MCF 10A (cell line): ENCODE measurements at regions not wholly inside any gene's neighbourhood (a gene's known extent, or its start where the extent isn't known, plus 50 kb on each side); places are given as distances from the start of the nearest gene placed in this dataset.

Experiments
- BruUV-seq: library from RNA; stranded (reverse); fragments of 400-500 nt; replicated peaks from 2 replicates; lab custom pipeline; 2021; lab: Mats Ljungman, UMichigan
- CTCF ChIA-PET: fragments of 300-600 bp; sonication (Branson Sonifier 250); formaldehyde crosslinking; extraction: SDS; loops from one replicate; lab custom pipeline; 2021; ENCODE audit warnings: antibody characterized with exemption, inconsistent platforms; lab: Yijun Ruan, JAX
- POLR2A ChIA-PET: fragments of 300-600, 350-650 bp; sonication (Branson Sonifier 250); formaldehyde crosslinking; extraction: SDS; loops from one replicate; lab custom pipeline; 2020; ENCODE audit warnings: antibody characterized with exemption, inconsistent platforms; lab: Yijun Ruan, JAX
- DNase-seq: peaks from one replicate; pipeline ENCODE4 v3.0.0-alpha.2; 2018; ENCODE audit not compliant: unreplicated experiment
- H3K27ac Mint-ChIP-seq: one replicate; pipeline ENCODE4 v1.8.0; 2022; ENCODE audit warnings: mild to moderate bottlenecking, low read depth, mixed read lengths; ENCODE audit not compliant: unreplicated experiment
- H3K27me3 Mint-ChIP-seq: one replicate; pipeline ENCODE4 v1.8.0; 2022; ENCODE audit warnings: mixed read lengths; ENCODE audit not compliant: insufficient read depth, unreplicated experiment
- H3K36me3 Mint-ChIP-seq: one replicate; pipeline ENCODE4 v1.8.0; 2022; ENCODE audit warnings: mild to moderate bottlenecking, moderate library complexity, mixed read lengths; ENCODE audit not compliant: insufficient read depth, unreplicated experiment
- H3K4me1 Mint-ChIP-seq: one replicate; pipeline ENCODE4 v1.8.0; 2022; ENCODE audit warnings: mixed read lengths; ENCODE audit not compliant: insufficient read depth, unreplicated experiment
- H3K4me3 Mint-ChIP-seq: one replicate; pipeline ENCODE4 v1.8.0; 2022; ENCODE audit warnings: mild to moderate bottlenecking, moderate library complexity, mixed read lengths; ENCODE audit not compliant: unreplicated experiment
- H3K9me3 Mint-ChIP-seq: one replicate; pipeline ENCODE4 v1.8.0; 2022; ENCODE audit warnings: mixed read lengths; ENCODE audit not compliant: unreplicated experiment
- CTCF ChIP-seq: fragments of 200-600 bp; IDR thresholded peaks from one replicate; pipeline ENCODE4 v1.8.0; 2022; ENCODE audit warnings: antibody characterized with exemption, mild to moderate bottlenecking; ENCODE audit not compliant: unreplicated experiment
- intact Hi-C: fragments of 100-400 bp; cut with micrococcal nuclease; formaldehyde crosslinking; loops from 2 replicates; pipeline ENCODE4 v1.14.1; 2022

DNA sequence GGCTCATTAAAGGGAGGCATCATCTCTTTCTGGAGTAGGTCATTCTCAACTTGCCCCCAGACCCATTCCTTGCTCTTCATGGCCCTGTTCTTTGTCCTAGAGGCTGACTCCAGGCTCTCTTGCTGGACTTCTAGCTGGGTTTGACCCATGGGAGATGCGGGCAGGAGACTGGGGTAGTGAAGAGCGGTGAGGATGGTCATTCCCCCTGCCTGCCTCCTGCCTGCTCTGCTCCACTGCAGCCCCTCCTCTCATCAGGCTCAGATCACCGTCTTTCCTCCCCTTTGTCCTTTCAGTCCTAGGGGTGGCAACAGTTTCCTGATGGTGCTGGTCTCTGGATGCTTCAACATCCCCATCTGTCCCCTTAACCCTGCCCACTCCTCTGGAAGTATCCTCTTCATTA is 170.9 kb downstream of the ABHD5 start:
- no peak overlapping the region for H3K27ac Mint-ChIP-seq
- BruUV-seq: no TSS peak
- H3K4me1 Mint-ChIP-seq: no peaks in the 10 kb centered on the region
- no peaks in the 10 kb centered on the region for H3K36me3 Mint-ChIP-seq
- ChIA-PET POLR2A (interaction anchor here (0.6 kb wide), 1 partner anchor 954 kb away, joined by 3 read pairs; no protein-coding TSS in a partner anchor), CTCF (no interaction called here)
- no peaks in the 10 kb centered on the region for H3K9me3 Mint-ChIP-seq
- no peak overlapping the region for H3K4me3 Mint-ChIP-seq
- DNase-seq: no peak
- no peak for TF ChIP-seq CTCF
- intact Hi-C loops: no loop called here
- no peaks in the 10 kb centered on the region for H3K27me3 Mint-ChIP-seq

GRCh38 chr3:43862470-43862869 is 171.7 kb downstream of the ABHD5 start:
- DNase-seq: no peak
- no peaks in the 10 kb centered on the region for H3K9me3 Mint-ChIP-seq
- no peak overlapping the region for H3K4me3 Mint-ChIP-seq
- H3K36me3 Mint-ChIP-seq: no peaks in the 10 kb centered on the region
- POLR2A ChIA-PET: no interaction called here
- BruUV-seq: no TSS peak
- H3K27ac Mint-ChIP-seq: no peak overlapping the region
- intact Hi-C loops: no loop called here
- no peaks in the 10 kb centered on the region for H3K4me1 Mint-ChIP-seq
- H3K27me3 Mint-ChIP-seq: no peaks in the 10 kb centered on the region
- no peak for TF ChIP-seq CTCF
- CTCF ChIA-PET: interaction anchor here (0.6 kb wide), 1 partner anchor 215 kb away, joined by 4 read pairs; no protein-coding TSS in a partner anchor

- BruUV-seq: no TSS peak
- no peak overlapping the region for H3K27ac Mint-ChIP-seq
- H3K27me3 Mint-ChIP-seq: no peaks in the 10 kb centered on the region
- ChIA-PET CTCF (interaction anchor here (0.6 kb wide), 2 partner anchors 78 to 214 kb away, joined by 3 to 4 read pairs; no protein-coding TSS in a partner anchor), POLR2A (no interaction called here)
- TF ChIP-seq CTCF: no peak
- no peak overlapping the region for H3K4me3 Mint-ChIP-seq
- no peak for DNase-seq
- peaks cover 6% of the 10 kb centered on the region for H3K4me1 Mint-ChIP-seq
- intact Hi-C loops: no loop called here
- no peaks in the 10 kb centered on the region for H3K9me3 Mint-ChIP-seq
- H3K36me3 Mint-ChIP-seq: no peaks in the 10 kb centered on the region
Observed at GRCh38 chr3:43862992-43863805, 172.5 kb downstream of the ABHD5 start.

DNA sequence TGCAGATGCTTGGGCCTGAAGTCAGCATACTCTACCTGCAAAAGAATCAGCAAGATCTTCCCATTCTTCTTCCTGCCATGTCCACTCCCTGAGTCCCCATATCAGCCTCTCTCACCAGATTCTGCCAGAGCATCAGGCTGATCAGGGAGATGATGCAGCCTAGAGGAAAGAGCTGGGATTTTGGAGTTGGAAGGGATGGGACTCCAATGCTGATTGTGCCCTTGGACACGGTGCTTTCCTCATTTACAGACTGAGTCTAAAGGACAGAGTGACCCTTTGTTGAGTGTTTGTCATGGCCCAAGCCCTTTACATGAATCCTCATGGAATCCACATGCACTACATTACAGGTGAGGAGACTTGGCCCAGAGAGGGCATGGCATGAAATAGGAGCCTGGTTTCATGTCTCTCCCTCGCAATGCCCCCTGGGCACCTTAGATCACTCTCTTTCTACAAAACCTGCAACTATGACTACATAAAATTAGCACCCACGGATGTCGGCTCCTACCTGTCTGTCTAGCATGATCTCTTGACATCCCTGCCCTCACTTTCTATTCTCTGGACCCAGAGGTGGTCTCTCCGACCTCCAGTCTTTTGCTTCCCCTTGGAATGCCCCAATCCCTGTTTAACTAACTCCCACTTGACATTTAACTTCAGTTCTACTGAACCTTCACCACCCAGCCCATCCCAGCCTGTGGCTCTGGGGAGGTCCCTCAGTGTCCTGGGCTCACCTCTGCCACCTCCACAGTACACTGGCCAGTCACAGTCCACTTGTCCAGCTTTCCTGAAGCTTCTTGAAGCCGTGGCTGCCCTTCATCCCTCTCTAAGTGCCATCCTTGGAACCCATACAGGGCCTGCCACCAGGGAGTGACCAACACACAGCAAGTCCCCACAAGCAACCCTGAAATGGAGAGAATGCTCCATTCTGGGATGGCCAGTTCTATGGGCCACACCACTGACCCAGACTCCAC is 173.5 kb downstream of the ABHD5 start:
- TF ChIP-seq CTCF: no peak
- CTCF ChIA-PET: interaction anchor here (0.7 to 1.0 kb wide), 3 partner anchors 13 to 337 kb away, joined by 3 to 4 read pairs (median 3); no protein-coding TSS in a partner anchor
- BruUV-seq: no TSS peak

More for the DNA sequence above, 173.5 kb downstream of the ABHD5 start:
- no peaks in the 10 kb centered on the region for H3K36me3 Mint-ChIP-seq
- no peak overlapping the region for H3K4me3 Mint-ChIP-seq
- no peak for DNase-seq
- no peak overlapping the region for H3K27ac Mint-ChIP-seq
- H3K27me3 Mint-ChIP-seq: no peaks in the 10 kb centered on the region
- no peaks in the 10 kb centered on the region for H3K9me3 Mint-ChIP-seq
- H3K4me1 Mint-ChIP-seq: peaks cover 17% of the 10 kb centered on the region
- intact Hi-C loops: no loop called here
- POLR2A ChIA-PET: no interaction called here
